Gastroesophageal sphincter (tissue), 3 donors: ENCODE measurements at regions not wholly inside any gene's neighbourhood (a gene's known extent, or its start where the extent isn't known, plus 50 kb on each side); places are given as distances from the start of the nearest gene placed in this dataset.

Experiments
- POLR2A ChIP-seq, 2 donors: fragments of 450-650 bp; IDR thresholded peaks; one replicate each; pipeline ENCODE4 v1.6.1; 2017; ENCODE audit warnings: antibody characterized with exemption in 2 of 2, mild to moderate bottlenecking in 2 of 2, moderate library complexity in 1 of 2
- TF ChIP-seq, protein P1 (sequence below), 4 experiments: fragments of 200-600 bp in 2 of 4; fragments of 450-650 bp in 2 of 4; sonication (generic) in 1 of 4; IDR thresholded peaks; one replicate each; pipeline ENCODE4 v1.5.1; 2017 to 2019; ENCODE audit warnings: antibody characterized with exemption in 4 of 4, mild to moderate bottlenecking in 2 of 4, moderate library complexity in 2 of 4

DNA sequence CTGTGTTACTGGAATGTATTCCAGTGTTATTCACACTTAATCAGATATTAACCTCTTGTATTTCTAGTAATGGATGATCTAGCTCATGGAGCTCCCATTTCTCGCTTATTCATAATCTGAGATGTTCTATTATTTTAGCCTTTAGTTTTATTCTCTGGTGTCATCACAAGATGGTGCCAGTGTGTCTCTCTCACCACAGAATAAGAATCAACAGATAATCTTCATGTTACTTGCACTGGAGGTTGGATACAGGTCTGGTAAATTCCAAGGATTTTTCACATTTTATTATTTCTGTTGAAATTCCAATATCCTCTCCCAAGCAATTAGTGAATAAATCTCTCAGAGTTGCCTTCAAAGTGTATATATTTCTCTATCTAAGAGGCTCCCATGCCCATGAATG lies 74.6 kb downstream of the CASP12 start:
- TF ChIP-seq, protein P1, sequence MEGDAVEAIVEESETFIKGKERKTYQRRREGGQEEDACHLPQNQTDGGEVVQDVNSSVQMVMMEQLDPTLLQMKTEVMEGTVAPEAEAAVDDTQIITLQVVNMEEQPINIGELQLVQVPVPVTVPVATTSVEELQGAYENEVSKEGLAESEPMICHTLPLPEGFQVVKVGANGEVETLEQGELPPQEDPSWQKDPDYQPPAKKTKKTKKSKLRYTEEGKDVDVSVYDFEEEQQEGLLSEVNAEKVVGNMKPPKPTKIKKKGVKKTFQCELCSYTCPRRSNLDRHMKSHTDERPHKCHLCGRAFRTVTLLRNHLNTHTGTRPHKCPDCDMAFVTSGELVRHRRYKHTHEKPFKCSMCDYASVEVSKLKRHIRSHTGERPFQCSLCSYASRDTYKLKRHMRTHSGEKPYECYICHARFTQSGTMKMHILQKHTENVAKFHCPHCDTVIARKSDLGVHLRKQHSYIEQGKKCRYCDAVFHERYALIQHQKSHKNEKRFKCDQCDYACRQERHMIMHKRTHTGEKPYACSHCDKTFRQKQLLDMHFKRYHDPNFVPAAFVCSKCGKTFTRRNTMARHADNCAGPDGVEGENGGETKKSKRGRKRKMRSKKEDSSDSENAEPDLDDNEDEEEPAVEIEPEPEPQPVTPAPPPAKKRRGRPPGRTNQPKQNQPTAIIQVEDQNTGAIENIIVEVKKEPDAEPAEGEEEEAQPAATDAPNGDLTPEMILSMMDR (IDR thresholded peaks at IDR 0.05), result no peak
- no peak for TF ChIP-seq POLR2A (IDR thresholded peaks at IDR 0.05)
